Midbrain (tissue), 1 donor: ENCODE measurements at regions not wholly inside any gene's neighbourhood (a gene's known extent, or its start where the extent isn't known, plus 50 kb on each side); places are given as distances from the start of the nearest gene placed in this dataset.
"Not testable (repeated sequence)": the region's sequence is repeated elsewhere in the genome, so short reads cannot be mapped to it uniquely, and the experiment has no call there.

Experiments used
- DNase-seq: peaks from one replicate; lab custom pipeline; 2025; lab: John Stamatoyannopoulos, UW

- DNase-seq, result not testable (repeated sequence)
Measured at GRCh38 chr4:154907345-154908045, 126.4 kb downstream of the RBM46 start.

GRCh38 chr4:154908168-154908567 lies 127.1 kb downstream of the RBM46 start:
- no peak for DNase-seq

- DNase-seq, result no peak
Measured at GRCh38 chr4:154911097-154911496, 130.0 kb downstream of the RBM46 start.

- DNase-seq, result no peak
Measured at GRCh38 chr4:154911608-154912098, 130.6 kb downstream of the RBM46 start.

GRCh38 chr4:154916068-154916467 lies 135.0 kb downstream of the RBM46 start:
- no peak for DNase-seq

- DNase-seq, result no peak
Measured at GRCh38 chr4:154927126-154927680, 146.1 kb downstream of the RBM46 start.

GRCh38 chr4:154928640-154929257 lies 147.7 kb downstream of the RBM46 start:
- no peak for DNase-seq

GRCh38 chr4:154936873-154937272 lies 155.8 kb downstream of the RBM46 start:
- no peak for DNase-seq

- DNase-seq, result no peak
Measured at GRCh38 chr4:154939851-154940250, 158.8 kb downstream of the RBM46 start.

GRCh38 chr4:154942176-154942575 lies 161.1 kb downstream of the RBM46 start:
- no peak for DNase-seq

GRCh38 chr4:154944996-154945395 lies 163.9 kb downstream of the RBM46 start:
- no peak for DNase-seq

- DNase-seq, result no peak
Measured at GRCh38 chr4:154946113-154946512, 165.0 kb downstream of the RBM46 start.

- no peak for DNase-seq
Measured at GRCh38 chr4:154953691-154954090, 172.6 kb downstream of the RBM46 start.

- DNase-seq, result no peak
Measured at GRCh38 chr4:154954117-154954516, 173.0 kb downstream of the RBM46 start.

- no peak for DNase-seq
Measured at GRCh38 chr4:154958121-154958520, 177.0 kb downstream of the RBM46 start.

- DNase-seq, result peak; percentile 14
Measured at GRCh38 chr4:154958621-154959358, 177.7 kb downstream of the RBM46 start.

GRCh38 chr4:154959756-154960155 lies 178.7 kb downstream of the RBM46 start:
- DNase-seq, result no peak

GRCh38 chr4:154960476-154960875 lies 179.4 kb downstream of the RBM46 start:
- DNase-seq, result no peak

- no peak for DNase-seq
Measured at GRCh38 chr4:154961263-154961662, 180.2 kb downstream of the RBM46 start.

- no peak for DNase-seq
Measured at GRCh38 chr4:154973244-154974035, 192.4 kb downstream of the RBM46 start.

- DNase-seq, result no peak
Measured at GRCh38 chr4:154977228-154977627, 196.2 kb downstream of the RBM46 start.
